Hepatocyte (in vitro differentiated cells): ENCODE measurements at regions not wholly inside any gene's neighbourhood (a gene's known extent, or its start where the extent isn't known, plus 50 kb on each side); places are given as distances from the start of the nearest gene placed in this dataset.

Experiments
- CTCF ChIP-seq: fragments of 200-600 bp; sonication (generic); IDR thresholded peaks from 2 replicates; pipeline ENCODE4 v1.5.1; 2016; ENCODE audit warnings: antibody characterized with exemption, mild to moderate bottlenecking; ENCODE audit not compliant: poor library complexity
- EZH2 ChIP-seq: fragments of 200-600 bp; sonication (generic); IDR thresholded peaks from 2 replicates; pipeline ENCODE4 v1.6.1; 2016; ENCODE audit warnings: antibody characterized with exemption, mild to moderate bottlenecking, borderline replicate concordance

GRCh38 chr18:1261054-1261453, 356.4 kb downstream of the ADCYAP1 start:
- no peak for TF ChIP-seq CTCF
- TF ChIP-seq EZH2 = no peak
